SK-N-SH (cell line): ENCODE measurements at regions not wholly inside any gene's neighbourhood (a gene's known extent, or its start where the extent isn't known, plus 50 kb on each side); places are given as distances from the start of the nearest gene placed in this dataset.

ENCODE experiments used
- EP300 ChIP-seq, 2 experiments: IDR thresholded peaks; 2 replicates each; pipeline versions ENCODE4 v1.4.0 to v1.6.1; 2012; ENCODE audit warnings: borderline replicate concordance in 1 of 2, low read depth in 1 of 2, low read length in 1 of 2
- FOXM1 ChIP-seq: IDR thresholded peaks from 2 replicates; pipeline ENCODE4 v1.4.0; 2012; ENCODE audit warnings: low read depth, mild to moderate bottlenecking
- GABPA ChIP-seq: IDR thresholded peaks from 2 replicates; pipeline ENCODE4 v1.4.0; 2012; ENCODE audit warnings: low read depth, mild to moderate bottlenecking
- JUND ChIP-seq: IDR thresholded peaks from 2 replicates; pipeline ENCODE4 v1.4.0; 2012
- MAX ChIP-seq: IDR thresholded peaks from 2 replicates; pipeline ENCODE4 v1.4.0; 2012; ENCODE audit warnings: low read depth
- NRF1 ChIP-seq: IDR thresholded peaks from 2 replicates; pipeline ENCODE4 v1.6.1; 2012; ENCODE audit warnings: low read depth, mild to moderate bottlenecking, low read length
- POLR2AphosphoS5 ChIP-seq: IDR thresholded peaks from 2 replicates; pipeline ENCODE4 v1.6.1; 2012; ENCODE audit warnings: low read depth, low read length
- RCOR1 ChIP-seq: fragments of 150-350 bp; IDR thresholded peaks from 2 replicates; pipeline ENCODE4 v1.6.1; 2017; ENCODE audit warnings: antibody characterized with exemption, low read length
- RFX5 ChIP-seq: IDR thresholded peaks from 2 replicates; pipeline ENCODE4 v1.6.1; 2012; ENCODE audit warnings: mild to moderate bottlenecking, improper control_type of control experiment, low read length
- USF2 ChIP-seq: fragments of 150-350 bp; IDR thresholded peaks from 2 replicates; pipeline ENCODE4 v1.6.1; 2017; ENCODE audit warnings: antibody characterized with exemption, low read length, low read depth, borderline replicate concordance
- YY1 ChIP-seq: IDR thresholded peaks from 2 replicates; pipeline ENCODE4 v1.4.0; 2012; ENCODE audit warnings: low read depth, mild to moderate bottlenecking
- ZBTB33 ChIP-seq: IDR thresholded peaks from 2 replicates; pipeline ENCODE4 v1.4.0; 2012; ENCODE audit warnings: low read depth, borderline replicate concordance
- TF ChIP-seq, protein P1 (sequence below): fragments of 200-600 bp; sonication (generic); IDR thresholded peaks from 2 replicates; pipeline ENCODE4 v1.6.1; 2017; ENCODE audit warnings: antibody characterized with exemption, mild to moderate bottlenecking, moderate library complexity
- TF ChIP-seq, protein P2 (sequence below): IDR thresholded peaks from 2 replicates; pipeline ENCODE4; 2012

DNA sequence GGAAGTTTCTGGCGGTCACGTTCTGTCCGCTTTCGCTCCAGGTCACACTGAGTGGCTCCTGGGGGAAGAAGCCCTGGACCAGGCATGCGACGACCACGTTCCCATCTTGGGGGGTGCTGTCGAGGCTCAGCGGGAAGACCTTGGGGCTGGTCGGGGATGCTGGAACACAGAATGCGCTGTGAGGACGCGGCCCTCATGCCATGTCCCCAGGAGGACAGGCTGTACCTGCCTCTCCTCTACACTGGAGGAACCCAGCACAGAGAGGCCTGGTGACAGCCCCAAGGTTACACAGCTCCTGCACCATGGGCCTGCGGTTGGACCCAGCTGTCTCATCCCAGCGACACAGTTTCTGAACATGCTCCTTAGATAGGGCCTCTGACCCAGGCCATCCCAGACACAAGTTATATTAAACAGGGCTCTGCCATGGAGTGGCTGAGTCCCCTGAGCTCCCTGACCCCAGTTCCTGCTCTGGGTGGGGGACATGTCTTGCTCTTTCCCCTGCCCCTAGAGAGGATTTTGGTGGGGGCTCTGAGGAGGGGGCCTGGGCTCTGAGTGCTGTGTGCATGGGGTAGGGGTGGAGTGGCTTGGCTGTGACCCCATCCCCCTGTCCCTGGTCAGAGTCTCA, 62.0 kb downstream of the TMEM121 start:
- TF ChIP-seq, protein P1, sequence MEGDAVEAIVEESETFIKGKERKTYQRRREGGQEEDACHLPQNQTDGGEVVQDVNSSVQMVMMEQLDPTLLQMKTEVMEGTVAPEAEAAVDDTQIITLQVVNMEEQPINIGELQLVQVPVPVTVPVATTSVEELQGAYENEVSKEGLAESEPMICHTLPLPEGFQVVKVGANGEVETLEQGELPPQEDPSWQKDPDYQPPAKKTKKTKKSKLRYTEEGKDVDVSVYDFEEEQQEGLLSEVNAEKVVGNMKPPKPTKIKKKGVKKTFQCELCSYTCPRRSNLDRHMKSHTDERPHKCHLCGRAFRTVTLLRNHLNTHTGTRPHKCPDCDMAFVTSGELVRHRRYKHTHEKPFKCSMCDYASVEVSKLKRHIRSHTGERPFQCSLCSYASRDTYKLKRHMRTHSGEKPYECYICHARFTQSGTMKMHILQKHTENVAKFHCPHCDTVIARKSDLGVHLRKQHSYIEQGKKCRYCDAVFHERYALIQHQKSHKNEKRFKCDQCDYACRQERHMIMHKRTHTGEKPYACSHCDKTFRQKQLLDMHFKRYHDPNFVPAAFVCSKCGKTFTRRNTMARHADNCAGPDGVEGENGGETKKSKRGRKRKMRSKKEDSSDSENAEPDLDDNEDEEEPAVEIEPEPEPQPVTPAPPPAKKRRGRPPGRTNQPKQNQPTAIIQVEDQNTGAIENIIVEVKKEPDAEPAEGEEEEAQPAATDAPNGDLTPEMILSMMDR, result no peak
- TF ChIP-seq FOXM1, result no peak
- no peak for TF ChIP-seq USF2
- no peak for TF ChIP-seq EP300 (IDR thresholded peaks at IDR 0.05; ENCODE audit: borderline replicate concordance in 1 of 2, low read depth in 1 of 2, low read length in 1 of 2)
- TF ChIP-seq, protein P2, sequence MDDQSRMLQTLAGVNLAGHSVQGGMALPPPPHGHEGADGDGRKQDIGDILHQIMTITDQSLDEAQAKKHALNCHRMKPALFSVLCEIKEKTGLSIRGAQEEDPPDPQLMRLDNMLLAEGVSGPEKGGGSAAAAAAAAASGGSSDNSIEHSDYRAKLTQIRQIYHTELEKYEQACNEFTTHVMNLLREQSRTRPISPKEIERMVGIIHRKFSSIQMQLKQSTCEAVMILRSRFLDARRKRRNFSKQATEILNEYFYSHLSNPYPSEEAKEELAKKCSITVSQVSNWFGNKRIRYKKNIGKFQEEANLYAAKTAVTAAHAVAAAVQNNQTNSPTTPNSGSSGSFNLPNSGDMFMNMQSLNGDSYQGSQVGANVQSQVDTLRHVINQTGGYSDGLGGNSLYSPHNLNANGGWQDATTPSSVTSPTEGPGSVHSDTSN, result no peak
- TF ChIP-seq GABPA, result no peak
- TF ChIP-seq NRF1, result no peak
- TF ChIP-seq ZBTB33, result no peak
- no peak for TF ChIP-seq MAX
- no peak for TF ChIP-seq POLR2AphosphoS5
- no peak for TF ChIP-seq JUND
- no peak for TF ChIP-seq YY1
- TF ChIP-seq RCOR1, result no peak
- no peak for TF ChIP-seq RFX5
